Activated CD4-positive, alpha-beta T cell treated with anti-CD3 and anti-CD28 coated beads for 36 hours (primary cell): ENCODE measurements at regions not wholly inside any gene's neighbourhood (a gene's known extent, or its start where the extent isn't known, plus 50 kb on each side); places are given as distances from the start of the nearest gene placed in this dataset.

Experiments
- ATAC-seq: fragments of 200-7000 bp; cut with Tn5 transposase; one replicate; pipeline ENCODE4 v1.10.0; 2021; ENCODE audit warnings: mild to moderate bottlenecking, moderate library complexity
- CTCF ChIA-PET: fragments of 350-600 bp; sonication (Branson Sonifier 250); formaldehyde crosslinking; loops from one replicate; lab custom pipeline; 2021; ENCODE audit warnings: antibody characterized with exemption; lab: Charles Lee
- POLR2A ChIA-PET: fragments of 350-600 bp; sonication (Branson Sonifier 250); formaldehyde crosslinking; loops from one replicate; lab custom pipeline; 2021; ENCODE audit warnings: antibody characterized with exemption, inconsistent platforms; lab: Charles Lee
- DNase-seq: peaks from one replicate; pipeline ENCODE4 v3.0.0-alpha.2; 2020
- H3K27ac Mint-ChIP-seq: one replicate; pipeline ENCODE4 v1.8.0; 2021; ENCODE audit warnings: mixed read lengths
- H3K27me3 Mint-ChIP-seq: one replicate; pipeline ENCODE4 v1.8.0; 2021; ENCODE audit warnings: mixed read lengths
- H3K36me3 Mint-ChIP-seq: one replicate; pipeline ENCODE4 v1.8.0; 2021; ENCODE audit warnings: low read depth, mixed read lengths
- H3K4me1 Mint-ChIP-seq: one replicate; pipeline ENCODE4 v1.8.0; 2021; ENCODE audit warnings: mixed read lengths
- H3K4me3 Mint-ChIP-seq: one replicate; pipeline ENCODE4 v1.8.0; 2021; ENCODE audit warnings: mild to moderate bottlenecking, moderate library complexity, mixed read lengths
- H3K9me3 Mint-ChIP-seq: one replicate; pipeline ENCODE4 v1.8.0; 2021; ENCODE audit warnings: low read depth, mixed read lengths
- intact Hi-C, 2 experiments: fragments of 100-400 bp; cut with DNase I in 1 of 2; cut with micrococcal nuclease in 1 of 2; formaldehyde crosslinking; loops; one replicate each; pipeline versions ENCODE4 v1.14.2 to v1.15.1; 2022 to 2024; cut with DNase I, micrococcal nuclease

- ATAC-seq (no peak), DNase-seq (no peak)
- Mint-ChIP-seq H3K27ac (no peak overlapping the region), H3K9me3 (no peaks in the 10 kb centered on the region), H3K4me1 (no peaks in the 10 kb centered on the region), H3K27me3 (no peaks in the 10 kb centered on the region), H3K36me3 (peaks cover 5% of the 10 kb centered on the region), H3K4me3 (no peak overlapping the region)
- POLR2A ChIA-PET = no interaction called here
- intact Hi-C loops = no loop called here
- CTCF ChIA-PET = interaction anchor here (0.9 kb wide), 1 partner anchor 137 kb away, joined by 3 read pairs; the partner anchor contains the start of genes GTF3C1 and KATNIP
Observed at GRCh38 chr16:27686926-27687325, 137.0 kb downstream of the KATNIP start.

- CTCF ChIA-PET = interaction anchor here (0.6 to 0.9 kb wide), 3 partner anchors 8 to 533 kb away, joined by 3 to 4 read pairs (median 3); partner anchors contain the start of genes GTF3C1 and KATNIP
- intact Hi-C loops = no loop called here
- DNase-seq = no peak
- Mint-ChIP-seq H3K27me3 (no peaks in the 10 kb centered on the region), H3K4me3 (no peak overlapping the region), H3K36me3 (peaks cover 1% of the 10 kb centered on the region), H3K4me1 (no peaks in the 10 kb centered on the region), H3K27ac (no peak overlapping the region), H3K9me3 (no peaks in the 10 kb centered on the region)
- POLR2A ChIA-PET = no interaction called here
- ATAC-seq = no peak
Observed at GRCh38 chr16:27687605-27688004, 137.7 kb downstream of the KATNIP start.

DNA sequence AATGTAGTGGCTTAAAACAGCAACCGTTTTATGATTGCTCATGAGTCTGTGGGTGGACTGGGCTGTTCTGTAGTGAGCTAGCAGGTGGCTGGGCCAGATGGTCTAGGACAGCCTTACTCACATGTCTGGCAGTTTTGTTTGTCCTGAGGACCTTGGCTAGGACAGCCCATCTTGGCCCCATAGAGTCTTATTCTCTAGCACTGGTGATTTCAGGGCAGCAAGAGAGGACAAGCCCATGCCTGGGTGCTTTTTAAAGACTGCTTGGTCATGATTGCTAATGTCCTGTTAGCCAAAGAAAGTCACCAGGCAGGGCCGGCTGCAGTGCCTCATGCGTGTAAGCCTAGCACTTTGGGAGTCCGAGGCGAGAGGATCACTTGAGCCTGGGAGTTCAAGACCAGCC is 139.8 kb downstream of the KATNIP start:
- Mint-ChIP-seq H3K9me3 (no peaks in the 10 kb centered on the region), H3K27me3 (no peaks in the 10 kb centered on the region), H3K36me3 (no peaks in the 10 kb centered on the region), H3K4me3 (no peak overlapping the region), H3K27ac (no peak overlapping the region), H3K4me1 (no peaks in the 10 kb centered on the region)
- intact Hi-C loops = loop anchor here in 1 of 2 experiments (2.0 kb wide), 2 partner anchors 177 to 381 kb away; no protein-coding TSS in a partner anchor
- ChIA-PET POLR2A (no interaction called here), CTCF (no interaction called here)
- DNase-seq (no peak), ATAC-seq (no peak)

DNA sequence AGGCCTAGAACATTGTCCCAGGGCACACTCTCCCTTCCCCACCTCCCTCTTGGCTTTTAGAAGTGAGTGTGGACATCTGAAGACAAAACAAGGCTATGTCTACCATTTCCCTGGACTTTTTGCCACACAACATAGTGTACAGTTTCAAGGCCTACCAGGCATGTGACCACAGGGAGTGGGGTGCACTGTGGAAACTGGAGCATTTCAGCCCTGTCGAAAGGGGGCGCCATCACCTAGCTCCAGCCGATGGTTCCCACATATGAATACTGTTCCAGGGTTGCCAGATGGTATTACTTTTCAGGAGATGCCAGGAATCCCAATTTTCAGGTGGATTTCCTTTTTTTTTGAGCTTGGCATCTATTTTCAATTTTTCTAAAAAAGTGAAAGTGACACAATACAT is 140.7 kb downstream of the KATNIP start:
- H3K36me3 Mint-ChIP-seq = no peaks in the 10 kb centered on the region
- no peaks in the 10 kb centered on the region for H3K27me3 Mint-ChIP-seq
- ATAC-seq (no peak), DNase-seq (peak; percentile 47)
- H3K4me1 Mint-ChIP-seq = no peaks in the 10 kb centered on the region
- POLR2A ChIA-PET = no interaction called here
- H3K9me3 Mint-ChIP-seq = no peaks in the 10 kb centered on the region
- H3K4me3 Mint-ChIP-seq = no peak overlapping the region
- CTCF ChIA-PET = interaction anchor here (0.7 to 1.4 kb wide), 4 partner anchors 13 to 186 kb away, joined by 3 to 5 read pairs (median 3); no protein-coding TSS in a partner anchor
- no peak overlapping the region for H3K27ac Mint-ChIP-seq
- intact Hi-C loops = loop anchor here in 1 of 2 experiments (2.0 kb wide), 2 partner anchors 176 to 380 kb away; no protein-coding TSS in a partner anchor

GRCh38 chr16:27691721-27692120 is 141.8 kb downstream of the KATNIP start:
- CTCF ChIA-PET = interaction anchor here (1.4 to 1.6 kb wide), 2 partner anchors 13 to 14 kb away, joined by 3 to 5 read pairs; no protein-coding TSS in a partner anchor
- POLR2A ChIA-PET = no interaction called here
- H3K27ac Mint-ChIP-seq = no peak overlapping the region
- H3K27me3 Mint-ChIP-seq = no peaks in the 10 kb centered on the region
- H3K4me1 Mint-ChIP-seq = no peaks in the 10 kb centered on the region
- no peak overlapping the region for H3K4me3 Mint-ChIP-seq
- intact Hi-C loops = loop anchor here in 1 of 2 experiments (2.0 kb wide), 2 partner anchors 175 to 379 kb away; no protein-coding TSS in a partner anchor
- ATAC-seq (no peak), DNase-seq (no peak)
- peaks cover 2% of the 10 kb centered on the region for H3K36me3 Mint-ChIP-seq
- no peaks in the 10 kb centered on the region for H3K9me3 Mint-ChIP-seq

DNA sequence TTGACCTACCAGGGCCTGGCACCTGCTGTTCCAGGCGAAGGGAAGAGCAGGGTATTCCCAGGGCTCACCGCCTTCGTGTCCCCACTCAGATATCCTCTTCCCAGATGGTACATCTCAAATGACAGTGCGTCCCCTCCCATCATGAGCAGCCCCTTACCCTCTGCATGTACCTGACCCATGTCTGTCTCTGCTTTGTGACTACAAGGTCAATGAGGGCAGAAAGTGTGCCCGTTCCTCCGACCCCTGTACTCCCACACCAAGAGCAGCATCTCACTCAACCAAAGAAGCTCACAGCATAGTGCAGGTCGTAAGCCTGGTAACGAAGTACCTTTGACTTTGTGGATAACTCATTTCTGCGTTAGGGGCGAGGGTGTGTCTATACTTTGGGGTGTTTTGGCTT is 142.6 kb downstream of the KATNIP start:
- Mint-ChIP-seq H3K4me1 (no peaks in the 10 kb centered on the region), H3K27me3 (no peaks in the 10 kb centered on the region), H3K4me3 (no peak overlapping the region), H3K36me3 (peaks cover 2% of the 10 kb centered on the region), H3K9me3 (no peaks in the 10 kb centered on the region), H3K27ac (no peak overlapping the region)
- POLR2A ChIA-PET = no interaction called here
- DNase-seq (no peak), ATAC-seq (no peak)
- intact Hi-C loops = no loop called here
- CTCF ChIA-PET = interaction anchor here (0.7 to 1.6 kb wide), 2 partner anchors 10 to 12 kb away, joined by 3 read pairs; no protein-coding TSS in a partner anchor

GRCh38 chr16:27695161-27695560 is 145.2 kb downstream of the KATNIP start:
- Mint-ChIP-seq H3K27ac (no peak overlapping the region), H3K36me3 (peaks cover 3% of the 10 kb centered on the region), H3K9me3 (no peaks in the 10 kb centered on the region), H3K4me3 (no peak overlapping the region), H3K4me1 (no peaks in the 10 kb centered on the region), H3K27me3 (no peaks in the 10 kb centered on the region)
- ChIA-PET CTCF (interaction anchor here (0.7 to 1.2 kb wide), 3 partner anchors 8 to 375 kb away, joined by 3 to 4 read pairs (median 3); no protein-coding TSS in a partner anchor), POLR2A (no interaction called here)
- no peak for DNase-seq
- intact Hi-C loops = no loop called here
- ATAC-seq = no peak

DNA sequence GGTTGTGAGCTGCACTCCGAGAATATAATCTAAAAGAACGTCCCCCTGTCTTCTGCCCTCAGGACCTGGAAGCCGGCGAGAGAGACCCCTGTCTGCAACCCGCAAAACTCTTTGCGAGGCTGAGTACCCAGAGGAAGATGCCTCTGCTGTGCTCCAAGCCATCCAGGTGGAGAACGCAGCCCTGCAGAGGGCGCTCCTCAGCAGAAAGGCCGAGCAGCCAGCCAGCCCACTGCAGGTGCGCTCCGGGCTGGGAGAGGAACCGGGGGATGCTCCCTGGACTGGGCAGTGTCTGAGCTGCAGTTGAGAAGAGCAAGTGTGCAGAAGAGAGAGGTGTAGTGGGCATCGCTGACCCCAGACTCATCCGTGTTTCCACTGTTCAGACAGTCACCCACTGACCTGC is 148.3 kb downstream of the KATNIP start:
- Mint-ChIP-seq H3K36me3 (peaks cover 3% of the 10 kb centered on the region), H3K27me3 (no peaks in the 10 kb centered on the region), H3K4me3 (no peak overlapping the region), H3K27ac (no peak overlapping the region), H3K4me1 (no peaks in the 10 kb centered on the region), H3K9me3 (no peaks in the 10 kb centered on the region)
- peak; percentile 28 for DNase-seq
- intact Hi-C loops = no loop called here
- ATAC-seq = no peak
- ChIA-PET CTCF (interaction anchor here (0.6 to 0.9 kb wide), 2 partner anchors 27 to 923 kb away, joined by 3 read pairs; no protein-coding TSS in a partner anchor), POLR2A (no interaction called here)

- H3K9me3 Mint-ChIP-seq = no peaks in the 10 kb centered on the region
- no peak for DNase-seq
- peaks cover 3% of the 10 kb centered on the region for H3K36me3 Mint-ChIP-seq
- no peaks in the 10 kb centered on the region for H3K27me3 Mint-ChIP-seq
- H3K4me1 Mint-ChIP-seq = no peaks in the 10 kb centered on the region
- ChIA-PET POLR2A (no interaction called here), CTCF (interaction anchor here (0.6 to 0.9 kb wide), 2 partner anchors 27 to 922 kb away, joined by 3 read pairs; no protein-coding TSS in a partner anchor)
- no peak for ATAC-seq
- H3K27ac Mint-ChIP-seq = no peak overlapping the region
- no peak overlapping the region for H3K4me3 Mint-ChIP-seq
- intact Hi-C loops = no loop called here
Observed at GRCh38 chr16:27698746-27699145, 148.8 kb downstream of the KATNIP start.

GRCh38 chr16:27699540-27699939 is 149.6 kb downstream of the KATNIP start:
- ATAC-seq = no peak
- CTCF ChIA-PET = interaction anchor here (0.7 to 0.9 kb wide), 2 partner anchors 28 to 80 kb away, joined by 3 read pairs; no protein-coding TSS in a partner anchor

GRCh38 chr16:27700304-27700995 is 150.5 kb downstream of the KATNIP start:
- H3K36me3 Mint-ChIP-seq = peaks cover 6% of the 10 kb centered on the region
- no peaks in the 10 kb centered on the region for H3K9me3 Mint-ChIP-seq
- CTCF ChIA-PET = no interaction called here
- DNase-seq (no peak), ATAC-seq (no peak)
- H3K4me1 Mint-ChIP-seq = no peaks in the 10 kb centered on the region
- no peaks in the 10 kb centered on the region for H3K27me3 Mint-ChIP-seq
- intact Hi-C loops = no loop called here
- no peak overlapping the region for H3K27ac Mint-ChIP-seq
- POLR2A ChIA-PET = no interaction called here
- no peak overlapping the region for H3K4me3 Mint-ChIP-seq

More at GRCh38 chr16:27699540-27699939, 149.6 kb downstream of the KATNIP start:
- POLR2A ChIA-PET = no interaction called here
- intact Hi-C loops = no loop called here
- Mint-ChIP-seq H3K27ac (no peak overlapping the region), H3K4me3 (no peak overlapping the region), H3K4me1 (no peaks in the 10 kb centered on the region), H3K27me3 (no peaks in the 10 kb centered on the region), H3K9me3 (no peaks in the 10 kb centered on the region), H3K36me3 (peaks cover 6% of the 10 kb centered on the region)
- no peak for DNase-seq

- Mint-ChIP-seq H3K4me3 (no peak overlapping the region), H3K27ac (no peak overlapping the region), H3K9me3 (no peaks in the 10 kb centered on the region), H3K27me3 (no peaks in the 10 kb centered on the region), H3K36me3 (peaks cover 5% of the 10 kb centered on the region), H3K4me1 (no peaks in the 10 kb centered on the region)
- CTCF ChIA-PET = no interaction called here
- POLR2A ChIA-PET = no interaction called here
- intact Hi-C loops = no loop called here
- ATAC-seq (no peak), DNase-seq (no peak)
Observed at GRCh38 chr16:27701381-27701780, 151.4 kb downstream of the KATNIP start.
